Sigmoid colon (tissue), 4 donors: ENCODE measurements at regions not wholly inside any gene's neighbourhood (a gene's known extent, or its start where the extent isn't known, plus 50 kb on each side); places are given as distances from the start of the nearest gene placed in this dataset.

ENCODE experiments used
- CTCF ChIP-seq, 4 experiments: fragments of 450-650 bp in 3 of 4; fragments of 200-600 bp in 1 of 4; IDR thresholded peaks; one replicate each; pipeline ENCODE4 v1.5.1; 2016 to 2019; ENCODE audit warnings: antibody characterized with exemption in 4 of 4, mild to moderate bottlenecking in 3 of 4, moderate library complexity in 2 of 4
- EP300 ChIP-seq, 4 donors: sonication (generic); formaldehyde crosslinking; IDR thresholded peaks; one replicate each; pipeline ENCODE4 v1.6.1; 2017; ENCODE audit warnings: antibody characterized with exemption in 4 of 4
- POLR2A ChIP-seq, 2 donors: fragments of 450-650 bp; IDR thresholded peaks; one replicate each; pipeline ENCODE4 v1.6.1; 2016; ENCODE audit warnings: antibody characterized with exemption in 2 of 2, mild to moderate bottlenecking in 2 of 2, moderate library complexity in 2 of 2

GRCh38 chr11:128164080-128164741 is 423.1 kb downstream of the ETS1 start:
- TF ChIP-seq CTCF (IDR thresholded peaks at IDR 0.05) = no peak
- no peak for TF ChIP-seq POLR2A (IDR thresholded peaks at IDR 0.05)
- TF ChIP-seq EP300 (IDR thresholded peaks at IDR 0.05) = no peak
